ENCODE measurements at regions not wholly inside any gene's neighbourhood (a gene's known extent, or its start where the extent isn't known, plus 50 kb on each side); places are given as distances from the start of the nearest gene placed in this dataset.

DNA sequence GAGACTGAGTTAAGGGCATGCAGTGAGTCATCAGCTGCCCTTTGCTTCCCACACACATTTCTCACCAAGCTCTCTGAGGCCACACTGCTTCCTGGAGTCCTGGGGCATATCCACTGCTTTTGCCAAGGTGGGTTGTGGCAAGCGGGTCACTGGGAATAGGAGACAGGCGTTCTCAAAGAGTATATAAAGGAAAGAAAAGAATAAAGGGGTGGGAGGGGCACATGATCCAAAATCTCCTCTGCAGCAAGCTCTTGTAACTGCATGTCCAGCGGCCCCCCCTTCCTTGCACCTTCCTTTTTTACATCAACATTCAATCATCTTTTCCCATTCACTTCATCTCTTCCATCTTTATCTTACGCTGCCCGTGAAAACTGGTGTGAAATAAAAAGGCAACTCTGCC, 259.1 kb upstream of the RPL38 start:
- POLR2A ChIA-PET: no interaction called here
- CTCF ChIA-PET: no interaction called here
- Histone ChIP-seq H3K27ac (ENCODE audit: low read length) (no peak overlapping the region), H3K27me3 (ENCODE audit: control insufficient read depth, insufficient read depth, low read length) (peaks cover 2% of the 10 kb centered on the region; the same call in 1 of the 2 replicates), H3K9me3 (ENCODE audit: control insufficient read depth, insufficient read depth, low read depth, low read length) (no peaks in the 10 kb centered on the region), H3K4me1 (ENCODE audit: control insufficient read depth, insufficient read depth, low read length) (no peaks in the 10 kb centered on the region), H3K4me3 (ENCODE audit: low read depth in 2 of 2, low read length in 2 of 2) (no peak overlapping the region), H3K36me3 (ENCODE audit: control insufficient read depth, insufficient read depth, low read length) (no peaks in the 10 kb centered on the region)
- intact Hi-C loops (cut with micrococcal nuclease; ENCODE audit: unreplicated experiment): no loop called here
- DNase-seq (ENCODE audit: low read depth, low spot score): no peak
- TF ChIP-seq, protein P1, sequence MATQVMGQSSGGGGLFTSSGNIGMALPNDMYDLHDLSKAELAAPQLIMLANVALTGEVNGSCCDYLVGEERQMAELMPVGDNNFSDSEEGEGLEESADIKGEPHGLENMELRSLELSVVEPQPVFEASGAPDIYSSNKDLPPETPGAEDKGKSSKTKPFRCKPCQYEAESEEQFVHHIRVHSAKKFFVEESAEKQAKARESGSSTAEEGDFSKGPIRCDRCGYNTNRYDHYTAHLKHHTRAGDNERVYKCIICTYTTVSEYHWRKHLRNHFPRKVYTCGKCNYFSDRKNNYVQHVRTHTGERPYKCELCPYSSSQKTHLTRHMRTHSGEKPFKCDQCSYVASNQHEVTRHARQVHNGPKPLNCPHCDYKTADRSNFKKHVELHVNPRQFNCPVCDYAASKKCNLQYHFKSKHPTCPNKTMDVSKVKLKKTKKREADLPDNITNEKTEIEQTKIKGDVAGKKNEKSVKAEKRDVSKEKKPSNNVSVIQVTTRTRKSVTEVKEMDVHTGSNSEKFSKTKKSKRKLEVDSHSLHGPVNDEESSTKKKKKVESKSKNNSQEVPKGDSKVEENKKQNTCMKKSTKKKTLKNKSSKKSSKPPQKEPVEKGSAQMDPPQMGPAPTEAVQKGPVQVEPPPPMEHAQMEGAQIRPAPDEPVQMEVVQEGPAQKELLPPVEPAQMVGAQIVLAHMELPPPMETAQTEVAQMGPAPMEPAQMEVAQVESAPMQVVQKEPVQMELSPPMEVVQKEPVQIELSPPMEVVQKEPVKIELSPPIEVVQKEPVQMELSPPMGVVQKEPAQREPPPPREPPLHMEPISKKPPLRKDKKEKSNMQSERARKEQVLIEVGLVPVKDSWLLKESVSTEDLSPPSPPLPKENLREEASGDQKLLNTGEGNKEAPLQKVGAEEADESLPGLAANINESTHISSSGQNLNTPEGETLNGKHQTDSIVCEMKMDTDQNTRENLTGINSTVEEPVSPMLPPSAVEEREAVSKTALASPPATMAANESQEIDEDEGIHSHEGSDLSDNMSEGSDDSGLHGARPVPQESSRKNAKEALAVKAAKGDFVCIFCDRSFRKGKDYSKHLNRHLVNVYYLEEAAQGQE (IDR thresholded peaks at IDR 0.05; ENCODE audit: insufficient read depth in 1 of 2, low read depth in 2 of 2, low read length in 1 of 2): no peak
- TF ChIP-seq, protein P2, sequence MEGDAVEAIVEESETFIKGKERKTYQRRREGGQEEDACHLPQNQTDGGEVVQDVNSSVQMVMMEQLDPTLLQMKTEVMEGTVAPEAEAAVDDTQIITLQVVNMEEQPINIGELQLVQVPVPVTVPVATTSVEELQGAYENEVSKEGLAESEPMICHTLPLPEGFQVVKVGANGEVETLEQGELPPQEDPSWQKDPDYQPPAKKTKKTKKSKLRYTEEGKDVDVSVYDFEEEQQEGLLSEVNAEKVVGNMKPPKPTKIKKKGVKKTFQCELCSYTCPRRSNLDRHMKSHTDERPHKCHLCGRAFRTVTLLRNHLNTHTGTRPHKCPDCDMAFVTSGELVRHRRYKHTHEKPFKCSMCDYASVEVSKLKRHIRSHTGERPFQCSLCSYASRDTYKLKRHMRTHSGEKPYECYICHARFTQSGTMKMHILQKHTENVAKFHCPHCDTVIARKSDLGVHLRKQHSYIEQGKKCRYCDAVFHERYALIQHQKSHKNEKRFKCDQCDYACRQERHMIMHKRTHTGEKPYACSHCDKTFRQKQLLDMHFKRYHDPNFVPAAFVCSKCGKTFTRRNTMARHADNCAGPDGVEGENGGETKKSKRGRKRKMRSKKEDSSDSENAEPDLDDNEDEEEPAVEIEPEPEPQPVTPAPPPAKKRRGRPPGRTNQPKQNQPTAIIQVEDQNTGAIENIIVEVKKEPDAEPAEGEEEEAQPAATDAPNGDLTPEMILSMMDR (IDR thresholded peaks at IDR 0.05): no peak
- TF ChIP-seq TCF7L2 (IDR thresholded peaks at IDR 0.05; ENCODE audit: low read depth, low read length) (no peak), SIN3A (IDR thresholded peaks at IDR 0.05; ENCODE audit: borderline replicate concordance, insufficient read depth, low read depth, low read length) (no peak), POLR2AphosphoS5 (IDR thresholded peaks at IDR 0.05; ENCODE audit: low read depth, low read length) (no peak)
- BruUV-seq (replicated peaks): no TSS peak
- in situ Hi-C loops (cut with HindIII; ENCODE audit: low pct_unique_long_range_greater_than_20kb, low sequenced_read_pairs): no loop called here
- no peak for ATAC-seq

DNA sequence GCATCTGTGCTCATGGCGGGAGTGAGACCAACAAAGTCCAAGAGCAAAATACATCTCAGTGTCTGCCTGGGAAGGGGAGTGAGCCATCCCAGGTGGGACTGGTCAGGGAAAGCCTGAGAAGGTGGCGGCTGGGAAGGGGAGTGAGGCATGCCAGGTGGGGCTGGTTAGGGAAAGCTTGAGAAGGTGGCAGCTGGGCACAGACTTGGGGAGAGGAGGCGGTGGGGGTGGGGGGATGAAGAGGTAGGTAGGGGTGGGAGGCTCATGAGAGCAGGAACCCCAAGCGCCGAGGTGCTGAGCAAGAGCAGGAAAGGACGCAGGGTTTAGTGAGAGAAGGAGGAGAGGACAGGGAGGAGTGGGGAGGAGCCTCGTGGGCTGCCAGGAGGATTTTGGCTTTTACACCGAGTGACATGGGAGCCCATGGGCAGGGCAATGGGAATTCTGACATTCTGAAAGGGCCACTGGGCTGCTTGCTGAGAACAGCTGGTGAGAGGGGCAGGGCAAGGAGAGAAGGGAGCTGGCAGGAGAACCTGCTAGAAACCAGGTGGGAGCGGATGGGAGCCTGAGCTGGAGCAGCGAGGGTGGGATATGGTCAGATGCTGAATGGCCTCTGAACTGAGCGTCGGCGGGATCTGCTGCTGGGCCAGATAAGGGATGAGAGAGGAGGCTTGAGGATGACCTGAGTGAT, 256.1 kb upstream of the RPL38 start:
- no peaks in the 10 kb centered on the region for H3K4me1 ChIP-seq (ENCODE audit: control insufficient read depth, insufficient read depth, low read length)
- DNase-seq (ENCODE audit: low read depth, low spot score): no peak
- ATAC-seq: no peak
- no peak overlapping the region for H3K27ac ChIP-seq (ENCODE audit: low read length)
- ChIA-PET CTCF (no interaction called here), POLR2A (interaction anchor here (0.6 kb wide), 1 partner anchor 149 kb away, joined by 5 read pairs; no protein-coding TSS in a partner anchor)
- H3K4me3 ChIP-seq (ENCODE audit: low read depth in 2 of 2, low read length in 2 of 2): no peak overlapping the region
- BruUV-seq (replicated peaks): no TSS peak
- 0 out of 2 replicates have a peak, but pooled peaks cover 2% of the 10 kb centered on the region for H3K27me3 ChIP-seq (ENCODE audit: control insufficient read depth, insufficient read depth, low read length)
- no peak for TF ChIP-seq POLR2AphosphoS5 (IDR thresholded peaks at IDR 0.05; ENCODE audit: low read depth, low read length)
- no peaks in the 10 kb centered on the region for H3K36me3 ChIP-seq (ENCODE audit: control insufficient read depth, insufficient read depth, low read length)
- in situ Hi-C loops (cut with HindIII; ENCODE audit: low pct_unique_long_range_greater_than_20kb, low sequenced_read_pairs): no loop called here
- intact Hi-C loops (cut with micrococcal nuclease; ENCODE audit: unreplicated experiment): no loop called here
- no peaks in the 10 kb centered on the region for H3K9me3 ChIP-seq (ENCODE audit: control insufficient read depth, insufficient read depth, low read depth, low read length)

- H3K27me3 ChIP-seq (ENCODE audit: control insufficient read depth, insufficient read depth, low read length): 0 out of 2 replicates have a peak, but pooled peaks cover 2% of the 10 kb centered on the region
- no peak overlapping the region for H3K27ac ChIP-seq (ENCODE audit: low read length)
- BruUV-seq (replicated peaks): no TSS peak
- intact Hi-C loops (cut with micrococcal nuclease; ENCODE audit: unreplicated experiment) (no loop called here), in situ Hi-C loops (cut with HindIII; ENCODE audit: low pct_unique_long_range_greater_than_20kb, low sequenced_read_pairs) (no loop called here)
- no peaks in the 10 kb centered on the region for H3K36me3 ChIP-seq (ENCODE audit: control insufficient read depth, insufficient read depth, low read length)
- no peaks in the 10 kb centered on the region for H3K4me1 ChIP-seq (ENCODE audit: control insufficient read depth, insufficient read depth, low read length)
- no peak for TF ChIP-seq POLR2AphosphoS5 (IDR thresholded peaks at IDR 0.05; ENCODE audit: low read depth, low read length)
- TF ChIP-seq, protein P1 (IDR thresholded peaks at IDR 0.05; ENCODE audit: insufficient read depth in 1 of 2, low read depth in 2 of 2, low read length in 1 of 2): no peak
- TF ChIP-seq SIN3A (IDR thresholded peaks at IDR 0.05; ENCODE audit: borderline replicate concordance, insufficient read depth, low read depth, low read length): no peak
- TF ChIP-seq TCF7L2 (IDR thresholded peaks at IDR 0.05; ENCODE audit: low read depth, low read length): no peak
- TF ChIP-seq, protein P2 (IDR thresholded peaks at IDR 0.05): no peak
- no peaks in the 10 kb centered on the region for H3K9me3 ChIP-seq (ENCODE audit: control insufficient read depth, insufficient read depth, low read depth, low read length)
- no peak overlapping the region for H3K4me3 ChIP-seq (ENCODE audit: low read depth in 2 of 2, low read length in 2 of 2)
- DNase-seq (ENCODE audit: low read depth, low spot score) (no peak), ATAC-seq (no peak)
- CTCF ChIA-PET: no interaction called here
- POLR2A ChIA-PET: interaction anchor here (0.6 kb wide), 1 partner anchor 149 kb away, joined by 5 read pairs; no protein-coding TSS in a partner anchor
These were observed 255.5 kb upstream of the RPL38 start for GRCh38 chr17:73947966-73948355.

All from Panc1 (cell line).